NCI-H226 (cell line): ENCODE measurements at regions not wholly inside any gene's neighbourhood (a gene's known extent, or its start where the extent isn't known, plus 50 kb on each side); places are given as distances from the start of the nearest gene placed in this dataset.

Experiments
- DNase-seq: peaks from one replicate; pipeline ENCODE4 v3.0.0-alpha.2; 2015

- no peak for DNase-seq
These were observed 98.1 kb upstream of the MAP1LC3B2 start for GRCh38 chr12:116461060-116461459.

DNA sequence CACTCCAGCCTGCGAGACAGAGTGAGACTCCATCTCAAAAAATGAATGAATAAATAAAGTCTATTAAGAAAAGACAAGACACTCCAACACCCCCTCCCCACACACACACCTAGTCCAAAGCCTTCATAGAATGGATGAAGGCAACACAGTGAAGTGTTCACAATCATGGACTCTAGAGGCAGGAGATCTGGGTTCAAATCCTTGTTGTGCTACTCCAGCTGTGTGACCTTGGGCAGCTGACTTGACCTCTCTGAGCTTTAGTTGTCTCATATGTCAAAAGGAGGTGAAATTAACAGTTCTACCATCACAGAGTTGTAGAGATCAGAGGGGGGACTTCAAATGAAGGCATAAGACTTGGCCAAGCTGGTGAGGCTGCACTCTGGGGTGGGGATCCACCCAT lies 95.8 kb upstream of the MAP1LC3B2 start:
- no peak for DNase-seq

- no peak for DNase-seq
These were observed 93.8 kb upstream of the MAP1LC3B2 start for GRCh38 chr12:116465407-116465806.

DNA sequence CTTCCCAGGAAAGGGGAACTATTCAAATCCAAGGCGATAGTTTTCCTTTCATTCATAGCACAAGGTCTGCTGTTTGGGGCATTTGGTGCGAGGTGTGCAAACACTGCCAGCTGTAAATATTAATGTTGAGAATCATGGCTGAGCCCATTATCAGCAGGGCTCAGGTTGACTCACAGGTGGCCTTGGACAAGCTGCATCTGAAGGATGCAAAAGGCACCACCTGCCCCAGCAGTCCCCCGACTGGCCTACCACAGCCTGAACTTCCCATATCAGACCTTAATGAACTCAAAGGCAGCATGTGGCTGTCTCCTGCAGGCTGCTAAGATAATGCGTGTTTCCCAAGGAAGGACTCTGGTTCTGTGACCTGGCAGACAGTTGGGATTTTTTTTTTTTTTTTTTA lies 93.3 kb upstream of the MAP1LC3B2 start:
- no peak for DNase-seq

GRCh38 chr12:116466536-116466935 lies 92.6 kb upstream of the MAP1LC3B2 start:
- DNase-seq, result peak; percentile 32

DNA sequence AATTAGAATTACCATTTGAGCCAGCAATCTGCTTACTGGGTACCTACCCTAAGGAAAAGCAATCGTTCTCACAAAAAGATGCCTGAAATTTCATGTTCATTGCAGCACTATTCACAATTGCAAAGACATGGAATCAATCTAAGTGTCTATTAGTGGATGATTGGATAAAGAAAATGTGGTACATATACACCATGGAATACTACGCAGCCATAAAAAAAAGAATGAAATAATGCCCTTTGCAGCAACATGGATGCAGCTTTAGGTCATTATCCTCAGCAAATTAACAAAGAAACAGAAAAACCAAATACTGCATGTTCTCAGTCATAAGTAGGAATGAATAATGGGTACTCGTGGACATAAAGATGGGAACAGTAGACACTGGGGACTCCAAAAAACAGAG lies 89.8 kb upstream of the MAP1LC3B2 start:
- no peak for DNase-seq

DNA sequence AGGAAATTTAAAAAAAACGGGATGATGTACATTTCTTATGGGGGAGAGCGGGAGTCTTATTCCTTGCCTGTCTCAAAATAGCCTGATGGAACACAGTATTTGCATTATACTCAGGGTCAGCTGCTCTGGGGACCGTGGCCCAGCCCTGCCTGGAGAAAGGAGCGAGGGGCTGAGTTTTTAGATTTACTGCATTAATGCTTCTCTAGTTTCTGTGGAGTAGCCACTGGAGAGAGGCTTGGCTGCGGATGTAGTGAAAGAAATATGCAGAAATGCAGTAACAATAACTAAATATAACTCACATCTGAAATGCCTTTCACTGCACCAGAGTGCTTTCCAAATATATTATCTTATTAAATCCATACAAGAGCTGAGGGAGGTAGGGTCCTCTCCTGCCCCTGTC lies 87.6 kb upstream of the MAP1LC3B2 start:
- DNase-seq, result no peak

GRCh38 chr12:116472193-116472592 lies 87.0 kb upstream of the MAP1LC3B2 start:
- no peak for DNase-seq

- DNase-seq, result no peak
These were observed 85.8 kb upstream of the MAP1LC3B2 start for GRCh38 chr12:116473416-116473815.

- DNase-seq, result peak; percentile 12
These were observed 84.8 kb upstream of the MAP1LC3B2 start for GRCh38 chr12:116474331-116474730.

DNA sequence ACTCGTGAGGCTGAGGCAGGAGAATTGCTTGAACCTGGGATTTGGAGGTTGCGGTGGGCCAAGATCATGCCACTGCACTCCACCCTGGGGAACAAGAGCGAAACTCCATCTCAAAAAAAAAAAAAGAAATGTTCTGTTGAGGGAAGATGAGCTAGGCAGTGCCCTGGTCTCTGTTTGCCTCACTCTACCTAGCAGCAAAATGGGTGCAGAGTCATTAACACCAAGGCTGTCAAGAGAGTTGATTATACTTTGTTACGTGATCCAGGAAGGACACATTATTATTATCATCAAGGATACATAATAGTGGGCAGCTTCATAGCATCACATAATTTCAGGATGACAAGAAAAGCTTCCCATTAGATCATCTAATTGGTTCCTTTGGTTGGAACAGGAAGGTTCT lies 84.3 kb upstream of the MAP1LC3B2 start:
- DNase-seq, result no peak

GRCh38 chr12:116476227-116476822 lies 82.9 kb upstream of the MAP1LC3B2 start:
- no peak for DNase-seq

GRCh38 chr12:116478243-116478773 lies 80.9 kb upstream of the MAP1LC3B2 start:
- DNase-seq, result no peak

DNA sequence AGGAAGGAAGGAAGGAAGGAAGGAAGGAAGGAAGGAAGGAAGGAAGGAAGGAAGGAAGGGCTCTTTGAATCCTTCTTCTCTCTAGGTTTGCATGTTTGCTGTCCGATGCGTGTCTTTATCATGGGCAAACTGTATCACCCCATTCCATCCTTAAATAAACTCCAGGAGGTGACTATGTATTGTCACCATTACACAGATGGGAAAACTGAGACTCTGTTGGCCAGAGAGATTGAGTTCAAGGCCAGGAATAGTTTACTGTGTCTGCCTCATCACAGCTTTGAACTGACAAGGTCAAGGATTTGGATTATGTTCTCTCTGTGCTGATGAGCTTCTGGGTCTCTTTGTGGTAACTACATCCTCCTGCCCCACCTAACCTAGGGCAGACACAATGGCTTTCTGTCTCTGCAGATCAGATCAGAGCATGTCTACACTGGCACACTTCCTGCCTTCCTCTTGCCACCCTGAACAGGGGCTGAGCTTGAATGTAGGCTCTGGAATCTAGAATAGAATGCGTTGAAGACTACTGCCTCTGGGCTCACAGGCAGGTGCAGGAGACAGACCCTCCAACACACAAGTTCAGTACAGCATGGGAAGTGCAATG lies 78.9 kb upstream of the MAP1LC3B2 start:
- DNase-seq, result no peak

- no peak for DNase-seq
These were observed 77.5 kb upstream of the MAP1LC3B2 start for GRCh38 chr12:116481726-116482125.

GRCh38 chr12:116482179-116482578 lies 77.0 kb upstream of the MAP1LC3B2 start:
- DNase-seq, result no peak

DNA sequence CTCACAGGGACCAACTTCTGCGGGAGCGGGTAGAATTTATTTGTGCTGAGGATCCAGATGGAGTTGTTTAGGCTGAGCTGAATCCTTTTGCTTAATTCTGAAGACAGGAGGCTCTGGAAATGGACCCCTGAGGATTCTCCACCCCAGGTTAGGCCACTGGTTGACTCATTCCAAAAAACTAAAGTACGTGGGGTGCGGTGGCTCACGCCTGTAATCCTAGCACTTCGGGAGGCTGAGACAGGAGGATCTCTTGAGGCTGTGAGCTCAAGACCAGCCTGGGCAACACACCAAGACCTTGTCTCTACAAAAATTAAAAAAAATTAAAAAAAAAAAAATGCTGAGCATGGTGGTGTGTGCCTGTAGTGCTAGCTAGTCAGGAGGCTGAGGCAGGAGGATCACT lies 76.3 kb upstream of the MAP1LC3B2 start:
- no peak for DNase-seq

GRCh38 chr12:116483959-116484750 lies 75.0 kb upstream of the MAP1LC3B2 start:
- DNase-seq, result no peak

- no peak for DNase-seq
These were observed 74.4 kb upstream of the MAP1LC3B2 start for GRCh38 chr12:116484807-116485206.

GRCh38 chr12:116489116-116489515 lies 70.1 kb upstream of the MAP1LC3B2 start:
- DNase-seq, result no peak

GRCh38 chr12:116490471-116490870 lies 68.7 kb upstream of the MAP1LC3B2 start:
- DNase-seq, result no peak

- DNase-seq, result peak; percentile 56
These were observed 66.4 kb upstream of the MAP1LC3B2 start for GRCh38 chr12:116492703-116493324.

DNA sequence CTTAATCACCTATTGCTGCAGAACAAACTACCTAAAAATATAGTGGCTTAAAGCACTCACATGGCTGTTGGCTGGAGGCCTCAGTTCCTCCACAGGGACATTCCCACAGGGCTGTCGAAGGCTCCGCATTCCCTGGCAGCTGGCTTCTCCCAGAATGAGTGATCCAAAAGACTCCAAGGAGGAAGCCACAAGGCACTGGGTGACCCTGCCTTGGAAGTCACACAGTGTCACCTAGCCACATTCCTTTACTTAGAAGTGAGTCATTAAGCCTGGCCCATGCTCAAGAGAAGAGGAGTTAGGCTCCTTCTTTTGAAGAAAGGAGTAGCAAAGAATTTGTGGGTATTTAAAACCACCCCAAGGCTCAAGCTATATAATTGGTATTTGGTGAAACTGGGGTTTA lies 63.9 kb upstream of the MAP1LC3B2 start:
- DNase-seq, result no peak
